HG03103 (cell line): ENCODE measurements at regions not wholly inside any gene's neighbourhood (a gene's known extent, or its start where the extent isn't known, plus 50 kb on each side); places are given as distances from the start of the nearest gene placed in this dataset.
"Not testable (repeated sequence)": the region's sequence is repeated elsewhere in the genome, so short reads cannot be mapped to it uniquely, and the experiment has no call there.

Experiments used
- ATAC-seq: cut with Tn5 transposase; IDR thresholded peaks from one replicate; pipeline ENCODE4 v1.9.1; 2021; ENCODE audit warnings: low read depth; ENCODE audit not compliant: unreplicated experiment

DNA sequence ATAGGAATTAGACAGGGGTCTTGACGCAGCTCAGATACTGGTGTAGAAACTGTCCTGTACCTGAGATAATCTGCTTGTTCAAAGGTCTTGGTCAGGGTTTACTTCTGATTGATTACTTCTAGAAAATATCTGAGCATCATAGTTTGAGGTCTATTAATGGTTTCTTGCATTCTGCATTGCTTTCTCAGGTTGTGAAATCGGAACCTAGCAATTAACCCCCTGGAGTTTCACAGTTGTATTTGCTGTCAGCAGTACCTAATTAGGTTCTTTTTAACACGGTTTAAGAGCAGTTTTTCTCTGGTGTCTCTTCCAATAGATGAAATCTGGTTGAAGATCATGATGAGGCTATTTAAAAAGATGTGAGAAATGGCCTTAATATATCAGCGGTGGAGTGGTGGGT is 428.6 kb upstream of the SYT4 start:
- ATAC-seq: no peak

DNA sequence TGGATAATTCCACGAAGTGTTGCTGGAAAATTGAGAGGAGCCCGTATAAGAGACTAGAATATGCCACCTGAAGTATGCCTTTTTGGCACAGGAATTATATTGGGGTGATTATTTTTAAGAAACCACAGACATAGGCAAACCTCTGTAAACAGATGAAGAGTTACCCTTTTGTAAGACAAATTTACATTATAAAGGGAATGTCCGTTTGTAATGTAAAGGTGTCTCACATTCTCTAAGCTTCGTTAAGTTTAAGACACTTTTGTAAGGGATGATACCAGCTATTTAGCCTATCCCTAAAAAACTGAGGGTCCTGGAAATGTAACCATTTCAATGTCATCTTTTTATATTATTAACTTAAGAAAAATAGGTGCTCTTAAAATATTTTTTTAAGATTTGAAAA is 432.8 kb upstream of the SYT4 start:
- no peak for ATAC-seq

DNA sequence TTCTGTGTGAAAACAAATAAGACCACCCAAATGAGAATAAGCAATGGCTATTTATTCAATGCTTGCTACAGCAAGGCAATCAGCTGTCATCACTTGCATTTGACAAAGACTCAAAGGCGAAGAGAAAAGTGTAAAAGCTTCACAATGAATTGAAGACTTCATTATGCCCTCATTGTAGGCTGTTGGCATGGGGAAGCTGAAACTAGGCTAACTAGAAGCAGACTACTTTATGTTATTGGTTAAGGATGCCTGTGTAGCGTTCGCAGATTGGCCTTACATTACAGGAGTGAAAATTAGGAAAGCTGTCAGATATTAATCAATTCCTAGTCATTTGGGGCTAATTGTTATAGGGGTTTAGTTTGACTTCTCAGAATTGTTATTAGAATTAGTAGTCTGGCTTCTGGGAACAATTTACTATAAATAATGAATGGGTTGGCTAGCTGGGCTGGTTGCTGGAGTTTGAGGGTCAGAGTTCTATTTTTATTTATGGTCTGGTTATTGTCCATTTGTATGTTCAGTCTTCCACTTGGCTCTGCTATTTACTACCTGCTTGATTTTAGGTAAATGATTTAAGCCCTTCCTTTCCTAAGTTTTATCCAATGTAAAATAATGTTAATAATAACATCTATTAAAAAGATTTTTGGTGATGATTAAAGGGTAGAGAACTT is 437.2 kb upstream of the SYT4 start:
- no peak for ATAC-seq

DNA sequence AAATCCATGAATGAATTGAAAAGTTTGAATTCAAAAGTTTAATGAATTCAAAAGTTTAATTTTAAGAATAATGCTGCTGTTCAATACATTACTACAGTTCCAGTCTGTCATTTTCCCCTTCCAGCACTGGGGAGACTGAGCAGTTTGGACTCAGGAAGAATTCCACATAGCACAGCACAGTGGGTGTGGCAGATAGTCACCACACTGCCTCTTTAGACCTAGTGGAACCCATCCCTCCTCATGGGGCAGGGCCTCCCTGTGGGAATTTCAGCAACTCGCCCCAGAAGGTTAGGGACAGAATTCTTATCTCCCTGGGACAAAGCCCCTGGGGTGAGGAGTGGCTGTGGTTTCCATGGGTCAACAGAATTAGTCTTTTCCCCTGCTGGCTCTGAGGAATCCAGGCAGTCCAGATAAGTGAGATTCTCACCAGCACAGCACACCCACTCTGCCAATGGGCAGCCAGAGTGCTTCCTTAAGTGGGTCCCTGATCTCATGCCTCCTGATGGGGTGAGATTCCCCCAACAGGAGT is 442.0 kb upstream of the SYT4 start:
- ATAC-seq: no peak

DNA sequence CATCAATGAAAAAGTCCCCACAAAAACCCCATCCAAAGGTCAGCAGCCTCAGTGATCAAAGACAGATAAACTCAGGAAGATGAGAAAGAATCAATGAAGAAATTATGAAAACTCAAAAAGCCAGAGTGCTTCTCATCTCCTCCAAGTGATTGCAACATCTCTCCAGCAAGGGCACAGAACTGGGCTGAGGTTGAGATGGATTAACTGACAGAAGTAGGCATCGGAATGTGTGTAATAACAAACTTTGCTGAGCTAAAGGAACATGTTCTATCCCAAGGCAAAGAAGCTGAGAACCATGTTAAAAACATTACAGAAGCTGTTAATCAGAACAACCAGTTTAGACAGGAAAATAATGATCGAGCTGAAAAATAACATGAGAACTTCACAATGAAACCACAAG is 442.8 kb upstream of the SYT4 start:
- no peak for ATAC-seq

DNA sequence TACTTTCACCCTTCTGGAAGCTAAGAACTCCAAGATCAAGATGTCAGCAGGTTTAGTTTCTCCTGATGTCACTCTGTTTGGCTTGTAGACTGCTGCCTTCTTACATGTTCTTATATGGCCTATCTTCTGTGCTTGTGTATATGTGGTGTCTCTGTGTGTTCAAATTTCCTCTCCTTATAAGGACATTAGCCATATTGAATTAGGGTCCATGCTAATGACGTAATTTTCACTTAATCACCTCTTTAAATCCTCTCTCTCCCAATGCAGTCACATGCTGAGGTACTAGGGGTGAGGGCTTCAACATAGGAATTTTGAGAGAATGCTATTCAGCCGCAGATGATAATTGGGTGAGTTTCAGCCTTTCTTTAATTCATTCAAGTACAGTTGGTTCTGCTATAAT is 458.3 kb upstream of the SYT4 start:
- no peak for ATAC-seq

DNA sequence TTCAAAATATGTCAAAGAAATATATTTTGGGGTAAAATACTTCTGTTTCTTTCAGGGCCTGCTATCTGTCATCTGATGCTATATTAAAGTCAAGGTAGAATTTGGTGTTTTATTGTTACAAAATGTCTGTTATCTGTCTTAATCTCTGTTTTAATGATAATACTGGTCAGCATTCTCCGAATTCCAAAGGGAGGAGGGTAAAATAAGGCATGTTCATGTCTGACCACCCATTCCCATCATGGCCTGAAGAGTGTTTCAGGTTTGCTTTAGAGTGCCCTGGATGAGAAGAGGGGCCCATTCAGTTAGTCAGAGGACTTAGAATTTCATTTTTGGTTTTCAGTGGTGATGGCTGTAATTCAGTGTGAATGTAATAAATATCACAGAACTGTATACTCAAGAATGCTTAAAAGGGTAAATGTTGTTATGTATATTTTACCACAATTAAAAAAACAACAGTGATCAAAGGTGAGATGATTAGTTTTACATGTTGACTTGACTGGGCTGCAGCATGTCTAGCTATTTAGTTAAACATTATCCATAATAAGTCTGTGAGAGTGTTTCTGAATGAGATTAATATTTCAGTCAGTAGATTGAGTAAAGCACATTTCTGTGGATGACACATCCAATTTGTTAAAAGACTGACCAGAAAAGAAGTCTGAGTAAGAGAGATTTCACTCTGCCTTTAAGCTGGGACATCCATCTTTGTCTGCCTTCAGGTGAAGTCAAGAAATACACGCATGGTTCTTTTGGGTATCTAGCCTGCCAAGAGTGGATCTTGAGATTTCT is 467.9 kb upstream of the SYT4 start:
- ATAC-seq: no peak

DNA sequence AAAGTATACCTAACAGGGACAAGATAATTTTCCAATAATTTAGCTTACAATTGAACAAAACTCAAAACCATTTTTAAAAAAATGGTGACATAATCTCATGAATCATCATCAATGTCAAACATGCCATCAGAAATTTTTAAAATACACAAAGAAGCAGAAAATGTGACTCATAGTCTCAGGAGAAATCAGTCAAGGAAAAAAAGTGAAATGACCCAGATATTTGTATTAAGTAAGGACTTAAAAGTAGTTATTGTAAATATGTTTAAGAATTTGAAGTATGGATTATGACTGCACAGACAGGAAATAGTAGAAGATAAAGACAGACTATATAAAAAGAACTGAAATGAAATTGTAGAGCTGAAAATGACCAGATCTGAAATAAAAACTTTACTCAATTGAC is 473.9 kb upstream of the SYT4 start:
- ATAC-seq: no peak

DNA sequence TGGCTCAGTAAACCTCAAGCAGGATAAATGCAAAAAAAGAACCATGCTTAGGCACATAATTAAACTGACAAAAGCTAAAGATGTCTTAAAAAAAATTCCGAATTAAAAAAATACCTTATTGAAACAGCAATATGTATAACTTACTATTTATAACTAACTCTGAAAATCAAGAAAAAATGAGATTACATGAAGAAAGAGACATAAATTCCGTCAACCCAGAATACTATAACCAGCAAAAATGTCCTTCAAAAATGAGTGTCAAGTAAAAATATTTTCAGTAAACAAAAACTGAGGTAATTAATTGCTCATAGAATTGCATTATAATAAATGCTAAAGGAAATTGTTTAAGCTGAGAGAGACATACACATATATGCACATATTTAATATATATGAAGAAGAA is 474.5 kb upstream of the SYT4 start:
- no peak for ATAC-seq

DNA sequence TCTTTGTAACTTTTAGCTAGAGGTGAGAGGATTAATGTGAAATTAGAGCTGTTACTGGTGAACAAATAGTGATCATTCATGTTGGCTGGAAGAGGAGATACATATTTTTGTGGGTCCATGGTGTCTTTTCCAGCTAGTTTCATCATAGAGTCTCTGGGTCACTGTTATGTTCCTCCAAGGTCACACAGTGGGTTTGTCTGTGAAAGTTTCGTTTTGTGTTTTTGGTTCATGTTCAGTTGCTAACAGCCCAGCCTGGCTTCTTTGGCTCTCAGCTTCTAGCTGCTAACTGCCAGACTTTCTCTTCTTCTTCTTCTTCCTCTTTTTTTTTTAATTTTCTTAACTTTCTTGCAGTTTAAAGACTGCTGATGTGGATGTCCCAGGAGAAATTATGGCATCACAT is 480.0 kb upstream of the SYT4 start:
- ATAC-seq: no peak

DNA sequence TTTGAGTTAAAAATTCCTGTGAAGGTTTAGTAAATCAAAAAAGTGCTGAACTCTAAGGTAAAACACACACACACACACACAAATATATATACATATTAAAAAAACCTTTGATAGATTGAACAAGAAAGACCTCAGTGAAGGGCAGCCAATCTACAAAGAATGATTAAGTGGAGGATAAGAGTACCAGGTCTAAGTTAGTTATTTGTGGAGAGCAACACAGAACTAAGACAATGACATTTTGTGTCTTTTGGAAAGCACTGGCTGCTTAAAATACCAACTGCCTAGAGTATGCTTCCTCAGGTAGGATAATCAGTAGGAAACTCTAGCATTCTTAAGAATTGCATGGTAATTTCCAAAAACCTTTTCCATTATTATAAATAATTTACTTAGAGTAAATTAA is 481.4 kb upstream of the SYT4 start:
- no peak for ATAC-seq

DNA sequence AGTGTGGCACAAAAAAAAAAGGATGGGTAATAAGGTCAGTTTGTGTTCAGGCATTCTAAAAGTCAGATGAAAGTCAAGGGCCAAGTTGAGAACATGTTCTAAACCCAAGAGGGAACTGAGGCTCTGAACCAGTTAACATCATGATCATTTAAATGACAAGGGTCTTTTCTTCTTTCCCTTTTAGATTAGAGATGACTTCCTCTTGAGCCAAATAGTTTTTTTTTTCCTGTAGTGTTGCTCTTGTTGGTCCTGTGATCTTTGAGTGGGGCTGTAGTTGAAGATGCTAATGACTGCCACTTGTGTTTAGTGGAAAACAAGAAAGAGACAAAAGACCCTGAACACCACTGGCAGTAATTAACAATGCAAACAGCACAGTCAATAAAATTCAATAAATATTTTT is 482.7 kb upstream of the SYT4 start:
- no peak for ATAC-seq

DNA sequence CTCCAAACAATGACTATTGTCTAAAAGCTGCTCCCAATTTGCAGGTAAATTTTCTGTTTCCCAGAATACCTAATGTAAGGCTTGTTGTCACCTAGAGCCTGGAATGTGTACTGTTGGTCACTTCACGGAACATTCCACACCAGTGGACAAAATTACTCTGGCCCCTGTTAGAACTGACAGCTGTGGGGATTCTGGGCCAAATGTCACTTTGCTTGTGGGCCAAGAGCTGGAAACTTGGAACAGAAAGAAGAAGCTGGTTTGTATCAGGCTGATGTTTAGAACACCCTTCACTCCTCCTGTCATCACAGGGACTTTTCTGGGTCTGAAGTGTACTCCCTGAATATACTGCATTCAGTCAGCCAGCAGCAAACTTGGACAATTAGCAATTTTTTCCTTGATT is 495.6 kb upstream of the SYT4 start:
- no peak for ATAC-seq

DNA sequence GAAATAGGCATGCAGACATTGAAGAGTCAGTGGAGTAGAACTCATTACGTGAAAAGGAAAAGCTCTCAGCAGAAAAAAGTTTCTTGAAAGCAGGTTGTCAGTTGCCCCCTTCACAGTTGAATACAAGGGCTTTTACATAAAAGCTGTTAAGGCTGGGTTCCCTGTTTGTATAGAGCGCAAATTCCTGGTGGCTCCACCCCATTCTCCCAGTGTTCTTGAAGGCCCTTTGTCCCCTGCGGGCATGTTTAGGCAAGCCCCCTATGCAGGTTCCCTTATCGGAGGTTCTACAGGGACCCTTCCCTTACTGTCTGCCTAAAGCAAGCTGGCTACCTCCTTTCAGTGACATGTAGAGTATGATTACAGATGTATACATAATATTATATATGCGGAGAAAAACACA is 497.2 kb upstream of the SYT4 start:
- ATAC-seq: no peak

DNA sequence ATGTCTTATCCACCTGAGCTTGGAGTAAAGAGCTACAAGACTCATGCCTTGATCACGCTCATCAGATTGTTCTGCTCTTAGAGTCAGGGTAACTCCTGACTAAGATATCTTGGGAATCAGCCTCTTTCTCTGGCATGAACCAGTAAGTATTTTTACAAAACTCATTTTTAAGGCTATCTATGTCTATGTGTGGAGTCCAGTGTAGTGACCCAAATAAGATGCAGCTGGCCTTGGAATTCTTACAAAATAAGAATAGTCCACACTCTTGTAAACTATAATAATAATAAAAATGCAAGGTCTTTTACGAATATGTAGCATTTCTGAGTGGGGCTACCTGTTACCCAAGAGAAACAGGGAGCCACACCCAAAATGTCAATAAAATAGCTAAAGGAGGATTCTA is 498.3 kb upstream of the SYT4 start:
- ATAC-seq: no peak

DNA sequence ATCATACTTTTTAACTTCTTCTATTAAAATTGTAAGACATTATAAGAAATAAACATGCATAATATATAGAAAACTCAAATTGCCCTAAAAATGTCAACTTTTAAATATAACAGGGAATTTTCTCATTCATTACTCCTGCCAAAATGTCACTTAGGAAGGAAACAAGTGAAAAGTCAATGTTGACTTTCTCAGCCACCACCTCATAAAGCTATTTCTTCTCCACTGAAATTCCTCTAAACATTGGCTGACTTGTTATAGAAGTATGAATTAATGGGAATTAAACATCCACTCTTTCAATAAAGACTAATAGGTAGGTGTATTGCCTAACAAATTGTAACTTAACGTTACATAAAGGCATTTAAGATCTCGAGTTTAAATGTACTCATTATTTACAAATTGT is 499.7 kb upstream of the SYT4 start:
- ATAC-seq: no peak

DNA sequence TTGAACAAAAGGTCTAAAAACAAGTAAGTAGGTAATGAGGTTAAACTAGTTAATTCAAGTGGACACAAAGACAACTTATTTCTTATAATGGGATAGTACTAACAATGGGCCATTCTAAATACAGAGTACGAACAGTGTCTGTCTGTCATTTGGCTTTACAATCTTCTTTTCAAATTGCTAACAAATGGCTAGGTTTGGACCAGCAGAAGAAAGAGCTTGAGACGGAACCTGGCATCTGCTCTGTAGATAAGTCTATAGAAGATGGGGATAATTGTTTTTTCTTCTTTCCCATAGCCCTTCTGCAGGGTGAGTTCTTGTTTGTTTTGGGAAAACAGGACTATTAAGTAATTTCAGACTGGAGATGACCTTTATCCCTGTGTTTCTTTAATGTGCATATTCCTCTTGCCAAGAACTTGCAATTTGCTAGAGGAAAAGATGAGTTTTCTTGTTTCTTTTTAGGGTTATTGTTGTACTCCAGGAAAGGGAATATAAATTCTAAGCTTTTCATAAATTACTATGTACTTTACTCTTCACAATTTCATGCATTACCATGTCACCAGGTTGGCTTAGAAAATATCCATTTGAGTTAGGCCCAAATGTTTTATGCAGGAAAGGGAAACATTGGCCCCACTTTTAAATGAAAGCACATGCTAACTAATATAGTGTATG is 500.5 kb upstream of the SYT4 start:
- no peak for ATAC-seq

DNA sequence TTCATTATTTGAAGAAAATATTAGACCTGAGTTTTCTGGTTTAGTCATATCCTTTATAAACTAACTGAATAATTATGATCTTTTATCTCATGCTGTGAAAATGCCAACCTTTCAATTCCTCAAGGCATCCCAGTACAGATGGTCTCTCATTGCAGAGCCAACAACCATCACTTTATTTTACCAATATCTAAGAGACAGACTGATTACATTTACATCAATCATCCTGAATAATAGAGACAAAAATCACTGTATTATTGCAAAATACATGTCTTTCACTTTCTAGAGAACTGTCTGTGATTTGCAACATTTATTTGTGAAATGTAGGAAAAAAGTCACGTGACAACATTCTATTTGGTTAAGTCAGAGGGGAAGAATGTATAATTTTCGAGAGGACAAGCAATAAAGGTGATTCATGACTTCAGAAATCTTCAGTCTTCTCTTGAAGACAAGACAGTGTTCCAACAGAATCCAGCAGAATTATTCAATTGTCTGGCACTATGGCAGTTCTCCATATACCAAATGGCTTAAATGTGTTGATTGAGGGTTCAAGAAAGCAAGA is 503.6 kb upstream of the SYT4 start:
- ATAC-seq: no peak

DNA sequence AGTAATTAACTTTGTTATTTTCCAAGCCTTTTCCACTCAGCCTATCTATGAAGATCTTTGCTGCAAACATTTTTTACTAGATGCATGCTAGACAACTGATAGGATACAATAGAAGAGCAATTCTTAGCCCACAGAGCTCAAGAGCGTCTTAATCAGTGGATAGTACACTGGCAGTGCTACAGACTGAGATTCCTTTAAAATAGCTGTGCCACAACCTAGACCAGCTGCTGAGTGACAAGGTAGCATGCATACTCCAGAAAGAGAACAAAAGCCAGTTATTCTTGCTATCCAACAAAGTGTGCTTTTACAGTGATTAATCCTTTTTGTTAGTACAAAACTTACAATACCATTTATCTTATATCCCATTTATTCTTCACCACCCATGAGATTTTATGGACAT is 507.9 kb upstream of the SYT4 start:
- ATAC-seq: no peak

DNA sequence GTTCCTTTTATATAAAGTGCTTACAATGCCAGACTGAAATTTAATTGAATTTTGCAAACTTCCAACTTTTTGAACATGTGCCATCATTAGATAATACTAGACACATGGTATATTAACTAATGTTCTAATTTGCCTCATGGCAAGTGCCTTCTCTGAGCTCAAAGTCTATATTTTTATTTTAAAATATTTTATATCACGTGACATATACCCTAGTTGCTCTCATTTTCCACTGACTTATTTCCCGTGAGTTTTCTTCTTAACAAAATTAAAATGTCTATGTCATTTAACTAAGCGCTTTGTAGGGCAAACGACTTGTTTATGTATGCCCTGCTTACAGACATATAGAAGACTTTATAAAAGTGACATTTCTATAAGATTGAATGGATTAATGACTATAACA is 509.6 kb upstream of the SYT4 start:
- ATAC-seq: no peak

DNA sequence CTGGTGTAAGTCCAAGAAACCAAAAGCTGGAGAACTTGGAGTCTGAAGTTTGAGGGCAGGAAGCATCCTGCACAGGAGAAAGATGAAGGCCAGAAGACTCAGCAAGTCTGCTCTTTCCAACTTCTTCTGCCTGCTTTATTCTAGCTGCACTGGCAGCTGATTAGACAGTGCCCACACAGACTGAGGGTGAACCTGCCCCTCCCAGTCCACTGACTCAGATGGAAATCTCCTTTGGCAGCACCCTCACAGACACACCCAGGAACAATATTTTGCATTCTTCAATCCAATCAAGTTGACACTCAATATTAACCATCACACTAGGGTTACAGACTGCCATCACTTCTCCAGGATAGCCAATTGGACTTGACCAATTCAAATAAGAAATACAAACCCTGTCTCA is 510.4 kb upstream of the SYT4 start:
- ATAC-seq: not testable (repeated sequence)
